Skin epidermis (tissue), 12 donors: ENCODE measurements at regions not wholly inside any gene's neighbourhood (a gene's known extent, or its start where the extent isn't known, plus 50 kb on each side); places are given as distances from the start of the nearest gene placed in this dataset.

Source experiments
- H3K27ac ChIP-seq, 21 experiments: fragments of 200-600 bp; sonication (generic) in 11 of 21; one replicate each; pipeline ENCODE4 v1.5.0; 2020; ENCODE audit warnings: mild to moderate bottlenecking in 3 of 21, inconsistent platforms in 2 of 21, moderate library complexity in 2 of 21
- H3K4me3 ChIP-seq, 7 experiments: fragments of 200-600 bp; sonication (generic) in 2 of 7; one replicate each; pipeline ENCODE4 v1.5.0; 2020; ENCODE audit warnings: inconsistent platforms in 2 of 7, mild to moderate bottlenecking in 2 of 7, moderate library complexity in 1 of 7

- Histone ChIP-seq H3K27ac (no peak overlapping the region), H3K4me3 (no peak overlapping the region)
Measured at GRCh38 chr2:59502981-59503380, 1050.5 kb downstream of the BCL11A start.

DNA sequence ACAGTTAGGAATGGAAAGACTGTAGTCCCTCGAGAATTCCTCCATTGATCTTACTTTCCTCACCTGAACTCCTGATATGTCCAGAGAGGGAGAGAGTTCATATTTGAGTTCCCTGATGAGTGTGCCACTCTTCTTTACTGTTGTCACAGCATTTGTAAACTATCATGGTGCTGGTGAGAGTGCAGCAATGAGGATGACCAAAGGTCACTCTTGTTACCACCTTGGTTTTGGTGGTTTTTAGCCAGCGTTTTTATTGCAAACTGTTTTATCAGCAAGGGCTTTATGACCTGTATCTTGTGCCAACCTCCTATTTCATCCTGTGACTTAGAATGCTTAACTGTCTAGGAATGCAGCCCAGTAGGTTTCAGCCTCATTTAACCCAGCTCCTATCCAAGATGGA, 1062.5 kb downstream of the BCL11A start:
- Histone ChIP-seq H3K27ac (no peak overlapping the region), H3K4me3 (no peak overlapping the region)

DNA sequence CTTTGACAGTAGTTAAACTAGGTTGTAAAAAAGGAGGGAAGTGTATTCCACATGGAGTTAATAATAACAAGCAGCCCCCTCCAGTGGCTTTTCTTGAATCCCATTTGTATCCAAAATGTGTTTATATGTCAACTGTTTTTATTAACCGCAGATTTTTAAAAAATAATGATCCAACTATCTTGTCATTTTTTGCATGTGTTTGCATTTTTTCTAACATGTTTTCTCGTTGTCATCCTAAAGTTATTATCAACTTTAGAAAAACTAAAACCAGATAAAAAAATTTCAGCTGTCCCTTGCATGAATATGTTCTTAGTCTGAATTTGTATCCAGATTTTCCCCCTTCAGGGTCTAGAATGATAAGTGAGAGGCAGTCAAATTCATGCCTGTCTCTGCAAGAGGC, 1063.3 kb downstream of the BCL11A start:
- H3K27ac ChIP-seq = no peak overlapping the region
- no peak overlapping the region for H3K4me3 ChIP-seq

DNA sequence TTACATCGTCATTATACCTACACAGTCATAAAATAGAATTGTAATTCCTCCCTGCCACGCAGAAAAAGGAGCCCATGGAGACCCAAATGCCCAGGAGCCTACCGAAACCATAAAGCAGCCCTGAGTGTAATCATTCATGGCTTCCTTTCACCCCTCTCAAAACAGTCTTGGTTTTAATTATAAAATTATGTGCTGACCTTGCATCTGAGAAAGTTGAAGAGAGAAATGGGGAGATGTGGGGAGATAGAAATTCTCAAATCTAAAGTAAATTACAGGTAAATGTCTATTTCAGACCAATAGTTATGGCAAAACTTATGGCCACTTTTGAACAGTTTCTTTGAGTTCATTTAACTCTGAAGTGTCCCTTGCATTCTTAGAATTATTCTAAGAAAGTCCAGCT, 1068.8 kb downstream of the BCL11A start:
- no peak overlapping the region for H3K27ac ChIP-seq
- no peak overlapping the region for H3K4me3 ChIP-seq

- no peak overlapping the region for H3K27ac ChIP-seq
- no peak overlapping the region for H3K4me3 ChIP-seq
Measured at GRCh38 chr2:59463426-59463825, 1090.0 kb downstream of the BCL11A start.

DNA sequence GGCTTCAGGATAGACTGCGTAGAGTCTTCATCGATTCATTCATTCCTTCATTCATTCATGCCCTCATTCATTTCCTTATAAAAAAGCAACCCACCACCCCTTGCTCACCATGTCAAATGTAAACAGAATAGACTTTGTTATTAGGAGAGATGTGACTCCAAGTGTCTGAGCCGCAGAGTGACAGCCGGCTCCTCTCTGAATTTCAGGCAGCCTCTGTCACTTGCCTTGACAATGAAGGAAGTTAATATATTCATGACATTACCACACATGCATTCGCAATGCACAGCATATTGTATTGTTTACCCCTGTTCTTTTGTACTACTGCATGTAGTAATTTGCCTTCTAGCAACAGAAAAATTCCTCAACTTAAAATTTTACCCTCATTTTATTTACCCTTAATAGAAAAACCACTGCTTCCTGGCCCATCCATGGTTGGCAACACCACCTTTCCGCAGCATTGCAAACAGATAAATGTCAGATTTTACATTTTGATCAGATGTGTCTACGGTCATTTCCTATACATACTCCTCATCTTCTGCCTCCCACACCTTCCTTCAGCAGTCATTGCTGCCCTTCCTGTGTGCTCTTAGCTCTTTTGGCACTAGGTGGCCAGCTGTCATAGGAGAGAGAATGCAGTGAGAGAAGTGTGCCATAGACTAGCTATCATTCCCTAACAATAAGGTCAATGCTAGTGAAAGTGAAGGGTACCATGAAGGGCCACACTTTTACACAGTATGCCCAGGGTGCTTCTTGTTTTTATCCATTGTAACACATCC, 1090.8 kb downstream of the BCL11A start:
- H3K4me3 ChIP-seq = no peak overlapping the region
- no peak overlapping the region for H3K27ac ChIP-seq

GRCh38 chr2:59461127-59461526, 1092.3 kb downstream of the BCL11A start:
- Histone ChIP-seq H3K27ac (no peak overlapping the region), H3K4me3 (no peak overlapping the region)

GRCh38 chr2:59458800-59459199, 1094.7 kb downstream of the BCL11A start:
- no peak overlapping the region for H3K27ac ChIP-seq
- H3K4me3 ChIP-seq = no peak overlapping the region

DNA sequence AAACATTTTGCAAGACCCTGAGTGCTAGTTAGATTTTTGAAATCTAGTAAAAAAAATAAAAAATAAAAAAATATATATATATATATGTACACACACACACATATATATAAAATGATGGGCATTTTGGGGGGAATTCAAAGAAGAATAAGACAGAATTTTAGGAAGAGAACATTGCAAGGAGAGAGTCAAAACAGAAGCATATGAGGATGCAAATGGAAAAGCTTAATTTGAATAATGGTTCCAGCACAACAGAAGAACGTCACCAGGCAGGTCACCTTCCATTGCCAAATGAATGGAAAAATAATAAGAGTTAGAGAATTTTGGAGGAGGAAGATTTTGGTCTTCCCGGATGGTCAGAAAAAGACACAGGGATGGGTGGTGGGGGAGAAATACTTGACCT, 1097.2 kb downstream of the BCL11A start:
- no peak overlapping the region for H3K27ac ChIP-seq
- H3K4me3 ChIP-seq = no peak overlapping the region

- Histone ChIP-seq H3K4me3 (no peak overlapping the region), H3K27ac (no peak overlapping the region)
Measured at GRCh38 chr2:59449274-59449673, 1104.2 kb downstream of the BCL11A start.

DNA sequence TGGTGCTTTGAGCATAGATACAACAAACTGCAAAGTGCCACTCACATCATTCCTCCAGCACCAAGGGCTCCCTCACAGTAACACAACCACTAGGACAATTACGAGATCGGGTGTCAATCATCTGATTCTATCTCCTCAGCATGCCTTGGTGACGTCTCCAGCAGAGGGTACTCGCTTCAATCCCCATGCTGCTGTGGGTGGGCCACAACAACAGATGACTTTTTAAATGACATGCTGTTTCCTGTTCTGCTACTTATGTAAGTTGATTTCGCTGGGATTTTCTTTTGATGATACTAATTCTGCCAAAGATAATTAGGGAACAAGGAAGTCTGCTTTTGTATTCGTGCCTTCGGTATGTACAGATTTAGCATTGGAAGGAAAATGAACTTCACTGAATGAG, 1113.0 kb downstream of the BCL11A start:
- Histone ChIP-seq H3K27ac (no peak overlapping the region), H3K4me3 (no peak overlapping the region)

- Histone ChIP-seq H3K27ac (no peak overlapping the region), H3K4me3 (no peak overlapping the region)
Measured at GRCh38 chr2:59435635-59436034, 1117.8 kb downstream of the BCL11A start.

DNA sequence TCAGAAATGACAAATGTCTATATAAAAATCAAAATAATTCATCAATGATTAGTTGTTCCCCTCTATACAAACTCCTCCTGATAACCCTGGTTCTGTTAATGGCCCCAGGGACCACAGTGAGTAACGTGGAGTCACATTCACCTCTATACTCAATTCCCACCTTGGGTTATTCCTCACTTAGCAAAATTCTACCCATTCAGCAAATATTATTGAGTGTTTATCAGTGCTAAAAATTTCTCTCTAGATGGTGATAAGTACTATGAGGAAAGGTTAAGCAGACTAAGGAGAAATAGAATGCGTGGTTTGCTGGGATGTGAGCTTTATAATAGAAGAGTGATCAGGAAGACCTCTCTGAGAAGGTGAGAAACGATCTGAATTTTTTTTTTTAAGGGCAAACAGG, 1124.5 kb downstream of the BCL11A start:
- H3K4me3 ChIP-seq = no peak overlapping the region
- no peak overlapping the region for H3K27ac ChIP-seq

DNA sequence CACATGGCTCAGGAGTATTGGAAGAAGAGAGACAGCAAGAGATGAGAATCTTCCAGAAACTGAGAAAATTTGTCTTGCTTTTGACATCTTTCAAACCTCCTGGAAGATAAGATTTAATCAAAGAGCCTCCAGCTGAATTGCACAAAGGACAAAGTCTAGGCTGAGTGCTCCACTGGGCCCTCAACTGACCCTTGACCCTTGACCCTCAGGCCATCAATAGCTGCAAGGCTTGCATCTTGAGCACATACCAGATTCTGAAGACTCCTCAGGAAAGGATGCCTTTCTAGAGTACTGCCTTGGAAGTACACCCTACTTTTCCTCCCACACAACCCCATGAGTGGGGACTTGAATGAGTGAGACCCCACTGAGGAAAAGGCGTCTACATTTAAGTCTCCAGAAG, 1125.5 kb downstream of the BCL11A start:
- no peak overlapping the region for H3K27ac ChIP-seq

GRCh38 chr2:59425247-59425646, 1128.2 kb downstream of the BCL11A start:
- Histone ChIP-seq H3K4me3 (no peak overlapping the region), H3K27ac (no peak overlapping the region)

More for the DNA sequence above, 1125.5 kb downstream of the BCL11A start:
- no peak overlapping the region for H3K4me3 ChIP-seq

DNA sequence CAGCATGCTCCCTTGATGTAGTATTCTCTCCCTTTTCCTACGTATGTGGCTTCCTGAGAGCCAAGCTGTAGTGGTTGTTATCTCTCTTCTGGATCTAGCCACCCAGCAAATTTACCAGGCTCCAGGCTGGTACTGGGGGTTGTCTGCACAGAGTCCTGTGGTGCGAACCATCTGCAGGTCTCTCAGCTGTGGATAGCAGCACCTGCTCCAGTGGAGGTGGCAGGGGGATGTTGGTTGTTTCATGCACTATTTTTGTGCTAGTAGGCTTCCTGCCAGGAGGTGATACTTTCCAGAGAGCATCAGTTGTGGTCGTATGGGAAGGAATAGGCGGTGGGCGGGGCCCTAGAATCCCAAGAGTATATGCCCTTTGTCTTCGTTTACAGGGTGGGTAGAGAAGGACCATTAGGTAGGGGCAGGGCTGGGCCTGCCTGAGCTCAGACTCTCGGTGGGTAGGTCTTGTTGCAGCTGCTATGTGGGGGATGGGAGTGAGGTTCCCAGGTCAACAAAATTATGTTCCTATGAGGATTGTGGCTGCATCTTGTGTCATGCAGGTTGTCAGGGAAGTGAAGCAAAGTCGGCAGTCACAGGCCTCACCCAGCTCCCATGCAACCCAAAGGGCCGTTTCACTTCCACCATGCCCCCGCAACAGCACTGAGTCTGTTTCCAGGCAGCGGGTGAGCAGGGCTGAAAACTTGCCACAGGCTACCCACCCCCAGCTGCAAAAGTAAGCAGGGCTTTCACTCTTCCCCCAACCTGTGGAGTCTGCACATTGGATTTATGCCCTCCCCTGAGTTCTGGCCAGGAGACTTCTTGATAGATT, 1139.5 kb downstream of the BCL11A start:
- no peak overlapping the region for H3K27ac ChIP-seq
- H3K4me3 ChIP-seq = no peak overlapping the region

DNA sequence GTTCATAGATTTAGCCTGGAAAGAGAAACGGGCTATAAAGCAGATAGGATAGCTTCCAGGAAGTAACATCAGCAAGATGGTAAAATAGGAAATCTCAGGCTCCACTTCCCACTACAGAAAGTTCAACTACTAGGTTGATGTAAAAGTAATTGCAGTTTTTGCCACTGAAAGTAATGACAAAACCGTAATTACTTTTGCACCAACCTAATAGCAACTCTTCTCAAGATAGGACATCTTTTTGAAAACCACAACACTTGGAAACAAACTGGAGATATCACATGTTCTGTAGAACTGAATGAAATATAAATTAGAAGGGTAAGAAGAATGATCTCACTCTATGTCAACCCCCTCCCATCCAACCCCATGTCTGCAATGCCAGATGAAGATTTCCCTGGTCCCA, 1154.3 kb downstream of the BCL11A start:
- H3K27ac ChIP-seq = no peak overlapping the region
- no peak overlapping the region for H3K4me3 ChIP-seq

DNA sequence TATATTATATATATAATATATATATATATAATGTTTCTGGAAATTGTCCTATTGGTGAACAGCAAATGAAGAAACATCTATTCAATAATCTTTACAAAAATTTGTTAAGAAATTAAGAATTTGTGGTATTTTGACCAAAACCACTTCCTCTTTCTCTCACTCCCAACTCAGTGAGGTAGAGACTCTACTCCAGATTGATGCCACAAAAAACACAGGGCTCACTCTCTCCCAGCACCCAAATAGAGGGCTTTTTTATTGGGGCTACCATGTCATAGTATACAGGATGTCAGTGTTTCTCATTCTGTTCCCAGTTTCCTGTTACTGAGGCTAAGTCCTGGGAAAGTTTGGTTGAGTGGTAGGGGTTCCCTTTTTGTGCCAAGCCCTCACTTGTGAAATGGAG, 1155.4 kb downstream of the BCL11A start:
- Histone ChIP-seq H3K27ac (no peak overlapping the region), H3K4me3 (no peak overlapping the region)

GRCh38 chr2:59395119-59395518, 1154.0 kb upstream of the FANCL start:
- Histone ChIP-seq H3K4me3 (no peak overlapping the region), H3K27ac (no peak overlapping the region)

DNA sequence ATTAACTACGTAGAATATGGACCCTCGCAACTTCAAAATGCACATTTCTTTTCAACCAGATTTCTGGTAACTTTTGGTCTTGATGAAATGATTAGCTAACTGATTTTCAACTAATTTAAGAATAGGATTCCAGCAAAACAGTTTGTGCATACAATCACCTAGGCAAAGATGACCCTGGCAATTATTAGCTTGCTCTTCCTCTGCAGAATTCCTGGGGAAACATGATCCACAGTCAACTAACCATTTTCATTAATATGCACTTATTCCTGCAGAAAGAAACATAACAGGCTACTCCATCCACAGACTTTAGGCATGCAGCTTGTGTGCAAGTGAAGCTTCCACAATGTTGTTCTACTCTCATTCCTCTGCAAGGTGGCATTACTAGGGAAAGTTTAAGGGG, 1150.8 kb upstream of the FANCL start:
- H3K27ac ChIP-seq = no peak overlapping the region
- H3K4me3 ChIP-seq = no peak overlapping the region

DNA sequence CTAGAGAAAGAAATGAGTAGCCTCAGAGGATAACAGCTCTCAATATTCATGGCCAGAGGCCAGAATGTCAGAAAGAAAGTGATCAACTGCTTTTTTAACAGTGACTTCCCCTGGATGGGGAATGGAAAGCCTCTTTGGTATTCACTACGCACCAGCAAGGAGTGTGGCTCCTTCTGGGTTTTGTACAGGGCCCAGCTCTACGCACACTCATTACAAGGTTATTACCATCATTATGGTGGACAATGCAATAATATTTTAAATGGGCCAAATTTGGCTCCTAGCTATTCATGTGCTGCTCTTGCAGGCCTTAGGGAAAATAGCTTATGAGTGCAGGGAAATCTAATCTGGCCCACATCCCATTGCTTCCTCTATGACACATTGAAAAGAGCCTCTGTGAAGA, 1149.5 kb upstream of the FANCL start:
- H3K4me3 ChIP-seq = no peak overlapping the region
- no peak overlapping the region for H3K27ac ChIP-seq
